CD4-positive, alpha-beta T cell treated with Interleukin-6 at 100 ng/mL for 8 hours (primary cell): ENCODE measurements at regions not wholly inside any gene's neighbourhood (a gene's known extent, or its start where the extent isn't known, plus 50 kb on each side); places are given as distances from the start of the nearest gene placed in this dataset.
"Not testable (repeated sequence)": the region's sequence is repeated elsewhere in the genome, so short reads cannot be mapped to it uniquely, and the experiment has no call there.

Experiments
- DNase-seq: peaks from one replicate; pipeline ENCODE4 v3.0.0-alpha.2; 2020; ENCODE audit warnings: mixed read lengths, low spot score

DNA sequence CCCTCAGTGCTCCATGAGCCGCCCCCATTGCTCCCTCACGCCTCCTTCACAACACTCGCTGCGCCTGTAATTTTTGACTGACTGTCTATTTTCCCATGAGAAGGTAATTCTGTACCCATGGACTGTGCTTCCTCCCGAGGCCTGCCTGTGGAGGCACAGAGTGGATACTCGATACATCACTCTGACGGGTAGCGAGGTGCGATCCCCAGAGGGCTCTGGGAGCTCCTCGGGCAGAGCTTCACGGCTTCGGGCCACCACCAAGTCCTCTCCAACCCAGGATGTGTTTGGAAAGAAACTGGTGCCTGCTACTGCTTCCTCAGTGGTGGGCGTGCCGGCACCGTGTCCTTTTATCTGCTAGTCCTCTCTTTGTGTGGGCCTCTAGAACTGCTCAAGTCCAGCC lies 108.6 kb upstream of the DLG1 start:
- no peak for DNase-seq

DNA sequence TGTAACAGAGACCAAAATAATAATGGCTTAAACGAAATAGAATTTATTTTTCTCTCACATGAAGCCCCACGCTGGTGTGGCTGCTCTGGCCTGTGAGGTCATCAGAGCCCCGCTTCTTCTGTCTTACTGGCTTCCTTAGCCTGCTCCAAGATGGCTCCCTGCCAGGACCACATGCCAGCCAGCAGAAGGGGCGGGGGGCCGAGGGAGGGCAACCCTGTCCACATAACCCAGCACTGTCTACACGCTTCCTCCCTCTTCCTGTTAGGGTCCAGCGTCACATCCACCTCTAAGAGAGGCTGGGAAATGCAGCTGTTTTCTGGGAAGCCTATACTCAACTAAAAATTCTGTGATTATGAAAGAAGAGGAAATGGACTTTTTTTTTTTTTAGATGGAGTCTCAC lies 107.9 kb upstream of the DLG1 start:
- DNase-seq = no peak

DNA sequence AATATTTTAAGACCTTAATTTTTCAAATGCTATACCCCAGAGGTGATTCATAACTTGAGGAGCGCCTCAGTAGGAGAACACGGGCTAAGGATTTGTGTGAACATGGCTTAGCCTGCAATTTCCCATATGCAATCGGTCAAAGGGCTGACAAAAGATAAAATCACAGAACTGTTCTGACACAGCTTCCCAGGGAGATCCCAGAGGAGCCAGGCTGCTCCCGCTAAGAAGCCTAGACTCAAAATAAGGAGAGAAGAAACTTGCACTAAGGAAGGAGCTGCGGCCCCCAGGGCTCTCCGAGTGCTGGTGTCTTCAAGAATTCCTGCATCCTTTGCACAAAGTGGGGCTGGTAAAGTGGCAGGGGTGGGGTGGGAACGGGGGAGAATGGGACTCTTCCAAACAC lies 106.3 kb upstream of the DLG1 start:
- no peak for DNase-seq

DNA sequence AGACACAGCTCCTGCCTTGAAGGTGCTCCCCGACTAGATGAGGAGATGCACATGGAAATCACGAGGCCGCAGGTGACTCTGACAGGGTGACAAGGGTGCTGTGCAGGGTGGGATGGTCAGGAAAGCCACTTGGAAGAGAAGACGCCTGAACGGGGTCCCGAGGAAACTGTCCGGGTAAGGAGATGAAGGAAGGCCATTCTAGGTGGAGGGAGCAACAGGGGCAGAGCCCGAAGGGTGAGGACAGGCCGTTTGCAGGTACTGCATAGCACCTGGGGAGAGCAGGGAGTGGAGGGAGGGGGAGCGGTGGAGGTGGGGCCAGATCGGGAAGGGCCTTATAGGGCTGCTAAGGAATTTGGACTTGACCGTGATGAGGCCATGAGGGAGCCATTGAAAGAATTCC lies 105.6 kb upstream of the DLG1 start:
- no peak for DNase-seq

DNA sequence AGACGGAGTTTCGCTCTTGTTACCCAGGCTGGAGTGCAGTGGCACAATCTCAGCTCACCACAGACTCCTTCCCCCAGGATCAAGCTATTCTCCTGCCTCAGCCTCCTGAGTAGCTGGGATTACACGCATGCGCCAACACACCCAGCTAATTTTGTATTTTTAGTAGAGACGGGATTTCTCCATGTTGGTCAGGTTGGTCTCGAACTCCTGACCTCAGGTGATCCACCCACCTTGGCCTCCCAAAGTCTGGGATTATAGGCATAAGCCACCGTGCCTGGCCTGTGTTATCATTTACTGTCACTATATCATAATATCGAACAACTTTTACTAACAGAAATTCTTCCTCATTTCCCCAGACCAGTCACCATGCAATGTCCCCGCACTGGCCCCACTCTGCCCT lies 104.0 kb upstream of the DLG1 start:
- not testable (repeated sequence) for DNase-seq

DNA sequence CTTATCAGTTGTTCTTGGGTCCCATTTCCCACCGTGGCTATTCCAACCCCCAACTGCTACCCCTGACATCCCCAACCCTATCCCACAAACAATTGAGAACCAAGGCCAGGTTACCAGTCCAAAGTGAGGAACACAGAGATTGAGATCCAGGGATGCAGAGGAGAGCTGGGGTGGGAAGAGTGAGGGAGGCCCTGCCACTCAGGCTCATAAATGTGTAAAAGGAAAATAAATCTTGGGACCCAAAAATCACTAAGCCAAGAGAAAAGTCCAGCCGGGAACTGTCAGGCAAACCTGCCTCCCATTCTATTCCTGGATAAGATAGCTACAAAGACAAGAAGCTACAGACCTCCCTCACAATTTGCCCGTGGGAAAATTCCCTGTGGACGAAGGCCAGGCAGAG lies 101.1 kb upstream of the DLG1 start:
- DNase-seq = no peak

DNA sequence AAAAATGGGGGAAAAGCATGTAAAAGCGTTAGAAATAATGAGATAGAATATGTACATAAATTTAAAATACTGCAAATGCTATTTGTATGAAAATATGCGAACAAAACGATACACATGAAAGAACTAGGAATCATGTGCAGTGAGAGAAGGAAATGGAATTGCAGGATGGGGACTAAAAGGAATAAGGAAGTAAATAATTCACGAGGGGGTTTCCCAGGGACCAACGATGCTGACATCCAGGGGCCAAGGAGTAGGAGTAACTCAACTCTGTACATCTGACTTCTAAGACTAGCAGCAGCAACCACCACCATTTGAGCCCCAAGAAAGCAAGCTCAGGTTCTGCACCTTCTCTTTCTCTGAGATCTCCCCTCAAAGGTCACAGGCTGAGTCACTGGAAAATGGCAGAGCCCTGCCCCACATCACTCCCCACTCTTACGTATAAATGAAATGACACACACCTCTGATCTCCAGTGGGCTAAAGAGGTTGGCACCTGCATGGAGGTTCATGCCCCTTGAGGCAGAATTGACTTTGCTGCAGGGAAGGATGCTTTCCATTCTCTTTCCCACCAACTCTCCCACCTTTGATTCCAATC lies 100.0 kb upstream of the DLG1 start:
- DNase-seq = no peak

DNA sequence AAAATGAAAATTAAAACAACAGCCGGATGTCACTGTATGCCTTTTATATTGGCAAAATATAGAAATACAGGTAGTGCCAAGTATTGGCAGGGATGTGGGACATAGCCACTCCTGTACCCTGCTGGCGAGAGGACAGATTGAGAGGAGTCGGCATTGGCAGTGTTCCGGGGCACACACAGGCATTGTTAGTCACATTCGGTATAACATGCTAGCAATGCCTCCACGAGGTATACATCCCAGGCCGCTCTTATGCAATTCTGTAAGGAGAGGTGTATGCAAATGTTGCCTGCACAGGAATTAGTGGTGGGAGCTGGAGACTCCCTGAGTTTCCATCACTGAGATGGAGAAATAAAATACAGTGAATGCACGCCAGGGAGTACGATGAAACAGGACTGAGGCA lies 99.4 kb upstream of the DLG1 start:
- DNase-seq = no peak

DNA sequence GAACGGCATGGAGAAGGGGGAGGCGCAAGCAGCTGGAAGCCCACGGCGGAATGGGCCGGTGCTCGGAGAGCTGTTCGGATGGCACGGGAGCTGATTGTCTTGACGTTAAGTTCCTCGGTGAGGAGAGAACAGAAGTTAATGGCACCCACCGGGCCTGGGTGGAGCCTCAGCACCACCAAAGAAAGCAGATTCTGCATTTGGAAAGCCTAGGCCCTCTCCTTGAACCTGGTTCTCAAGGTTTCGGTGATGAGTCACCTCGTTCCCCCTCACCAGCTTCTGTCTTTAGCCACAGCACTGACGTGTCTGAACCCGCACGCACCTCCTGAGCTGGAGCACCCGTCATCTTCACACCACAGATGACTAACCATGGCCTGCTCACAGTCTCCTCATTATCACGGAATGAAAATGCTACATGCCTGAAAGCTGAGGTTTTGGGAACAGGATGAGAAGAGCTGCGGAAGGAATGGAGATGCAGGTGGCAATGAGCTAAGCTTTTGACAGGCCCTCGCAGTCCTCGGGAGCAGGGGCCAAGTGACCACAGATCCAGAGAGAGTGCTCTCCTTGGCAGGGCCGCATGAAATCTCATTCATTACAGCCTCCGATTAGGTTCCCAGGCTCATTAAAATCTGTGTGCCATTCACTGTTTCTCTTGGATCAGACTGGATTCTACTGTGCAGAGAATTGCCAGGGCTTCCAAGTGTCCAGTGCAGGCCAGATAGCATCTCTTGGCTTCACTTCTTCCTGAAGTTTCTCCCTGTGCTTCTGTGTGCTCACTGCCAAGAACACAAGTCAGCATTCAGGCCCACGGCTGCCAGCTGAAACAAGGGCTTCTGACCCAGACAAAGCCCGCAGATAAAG lies 96.3 kb upstream of the DLG1 start:
- DNase-seq = peak; percentile 24

DNA sequence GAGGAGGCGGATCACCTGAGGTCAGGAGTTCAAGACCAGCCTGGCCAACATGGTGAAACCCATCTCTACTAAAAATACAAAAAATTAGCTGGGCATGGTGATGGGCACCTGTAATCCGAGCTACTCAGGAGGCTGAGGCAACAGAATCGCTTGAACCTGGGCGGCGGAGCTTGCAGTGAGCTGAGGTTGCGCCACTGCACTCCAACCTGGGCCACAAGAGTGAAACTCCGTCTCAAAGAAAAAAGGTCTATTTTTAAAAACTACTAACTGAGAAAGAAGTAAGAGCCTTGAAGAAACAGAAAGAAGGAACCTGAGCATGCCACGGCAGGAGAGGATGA lies 95.7 kb upstream of the DLG1 start:
- DNase-seq = not testable (repeated sequence)

DNA sequence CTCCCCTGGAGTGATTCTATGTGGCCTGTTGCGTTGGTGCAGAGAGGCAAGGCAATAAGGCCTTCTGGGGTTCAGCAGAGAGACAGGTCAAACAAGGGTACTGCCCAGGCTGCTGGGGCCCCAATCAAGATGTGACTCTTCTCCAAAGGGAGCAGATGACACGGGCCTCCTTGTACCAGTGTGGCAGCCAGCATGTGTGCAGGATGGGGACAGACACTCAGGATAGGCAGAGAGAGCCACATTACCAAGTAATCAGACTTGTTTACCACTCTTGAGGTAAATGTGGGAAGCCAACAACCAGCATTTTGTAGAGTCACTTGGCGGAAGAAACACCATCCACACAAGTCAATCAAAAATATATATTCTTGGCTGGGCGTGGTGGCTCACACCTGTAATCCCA lies 95.3 kb upstream of the DLG1 start:
- DNase-seq = no peak

DNA sequence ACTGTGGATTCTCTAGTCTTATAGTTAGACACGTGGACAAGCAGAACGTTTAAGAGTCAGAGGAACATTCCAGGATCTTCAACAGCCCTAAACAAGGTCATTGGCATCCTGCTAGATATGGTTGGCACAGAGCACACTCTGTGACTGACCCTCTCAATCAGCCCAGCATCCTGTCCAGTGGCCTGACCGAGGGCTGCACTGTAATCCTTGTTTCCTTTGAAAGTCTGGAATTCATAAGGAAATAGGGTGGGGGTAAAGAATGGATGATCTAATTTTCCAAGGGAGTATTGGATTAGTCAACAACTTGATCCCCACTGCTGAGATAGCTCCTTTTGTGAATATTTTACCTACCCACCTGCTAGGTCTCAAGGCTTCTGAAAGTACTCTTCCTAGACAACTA lies 94.5 kb upstream of the DLG1 start:
- DNase-seq = no peak

DNA sequence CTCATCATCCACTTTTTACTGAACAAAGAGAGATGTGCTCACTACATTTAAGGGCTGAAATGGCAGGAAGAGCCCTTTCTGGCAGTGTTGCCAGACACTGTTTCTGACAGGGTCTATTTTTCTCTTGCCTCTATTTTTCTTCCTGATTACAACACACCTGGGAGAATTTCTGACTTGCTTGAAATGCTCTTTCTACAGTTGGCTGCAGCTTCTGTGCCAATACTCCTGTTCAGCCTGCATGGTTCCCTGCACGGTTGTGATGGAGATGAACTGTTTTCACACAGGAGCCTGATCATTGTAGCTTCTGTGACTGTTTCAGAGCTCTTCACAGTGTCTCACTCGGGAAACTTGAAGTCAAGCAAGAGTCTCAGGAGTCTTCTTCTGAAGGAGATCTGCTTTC lies 83.0 kb upstream of the DLG1 start:
- no peak for DNase-seq

DNA sequence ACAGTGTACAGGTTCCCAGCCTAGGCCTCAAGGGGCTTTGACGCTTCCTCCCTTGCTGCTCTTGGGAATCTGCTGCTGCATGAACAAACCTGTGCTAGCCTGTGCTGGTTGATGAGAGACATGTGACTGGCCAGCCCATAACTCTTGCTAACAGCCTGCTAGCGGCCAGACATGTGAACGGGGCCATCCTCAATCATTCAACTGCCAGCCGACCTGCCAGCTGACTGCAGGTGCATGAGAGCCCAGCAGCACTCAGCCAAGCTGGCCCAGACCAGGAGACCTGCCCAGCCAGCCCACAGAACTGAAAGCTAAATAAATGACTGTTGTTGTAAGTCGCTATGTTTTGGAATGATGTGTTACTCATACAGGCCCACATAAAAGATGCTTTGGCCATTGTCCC lies 82.4 kb upstream of the DLG1 start:
- DNase-seq = no peak

DNA sequence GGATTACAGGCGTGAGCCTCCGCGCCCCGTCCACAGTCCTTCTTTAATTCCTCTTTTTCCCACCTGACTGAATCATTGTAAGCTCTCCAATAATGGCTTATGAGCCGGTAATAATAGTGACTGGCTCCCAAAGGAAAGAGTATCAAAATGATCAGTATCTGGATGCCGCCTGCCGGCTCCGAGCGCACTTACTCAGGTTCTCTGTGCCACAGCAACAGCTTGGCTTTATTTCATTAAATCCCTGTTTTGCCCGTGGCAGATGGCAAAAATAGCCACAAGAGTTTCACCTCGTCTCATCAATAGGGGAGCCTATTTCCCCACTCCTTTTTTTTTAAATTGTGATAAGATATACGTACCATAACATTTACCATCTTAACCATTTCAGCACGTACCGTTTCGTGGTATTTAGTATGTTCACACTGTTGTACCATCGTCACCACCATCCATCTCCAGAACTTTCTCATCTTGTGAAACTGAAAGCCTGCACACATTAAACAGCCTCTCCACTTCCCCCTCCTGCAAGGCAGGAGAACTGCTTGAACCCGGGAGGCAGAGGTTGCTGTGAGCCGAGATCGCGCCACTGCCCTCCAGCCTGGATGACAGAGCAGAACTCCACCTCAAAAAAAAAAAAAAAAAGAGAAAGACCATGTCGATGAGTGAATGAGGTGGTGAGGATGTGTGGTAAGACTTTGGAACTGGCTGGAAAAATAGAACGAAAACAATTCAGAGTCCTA lies 80.7 kb upstream of the DLG1 start:
- DNase-seq = no peak

DNA sequence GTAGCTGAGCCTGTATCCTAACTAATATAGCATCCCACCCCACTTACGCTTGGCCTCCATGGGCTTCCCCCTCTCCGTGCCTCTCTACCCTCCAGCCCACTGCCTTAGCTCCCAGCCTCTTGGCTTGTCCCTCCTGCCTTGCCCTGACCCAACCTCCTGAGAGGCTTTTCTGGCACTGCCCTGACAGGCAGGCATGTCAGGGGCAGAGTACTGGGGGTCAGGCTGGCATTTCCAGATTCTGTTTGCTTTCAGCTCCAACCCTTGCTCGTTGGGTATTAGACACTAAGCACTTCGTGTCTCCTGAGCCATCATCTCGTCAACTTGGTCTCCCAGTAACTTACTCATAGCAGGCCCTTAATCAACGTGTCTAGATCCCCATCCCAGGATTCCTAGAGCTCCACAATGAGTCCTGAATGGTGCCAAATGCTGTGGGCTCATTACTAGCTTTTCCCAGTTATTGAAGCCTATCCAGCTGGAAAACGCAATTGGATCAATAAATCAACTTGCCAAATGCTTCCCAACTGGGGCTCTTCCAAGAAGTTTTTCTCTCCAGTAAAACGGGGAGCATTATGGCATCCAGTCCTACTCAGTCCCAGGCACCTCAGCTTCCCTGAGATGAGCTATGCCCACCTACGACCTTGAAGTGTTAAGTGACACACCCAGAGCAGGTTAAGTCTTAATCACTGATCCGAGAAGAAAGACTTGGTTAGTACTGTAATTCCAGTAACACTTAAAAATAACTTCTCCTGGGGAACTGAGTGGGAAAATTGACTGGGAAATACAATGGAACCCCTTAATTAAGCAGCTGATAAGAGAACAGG lies 78.5 kb upstream of the DLG1 start:
- no peak for DNase-seq

DNA sequence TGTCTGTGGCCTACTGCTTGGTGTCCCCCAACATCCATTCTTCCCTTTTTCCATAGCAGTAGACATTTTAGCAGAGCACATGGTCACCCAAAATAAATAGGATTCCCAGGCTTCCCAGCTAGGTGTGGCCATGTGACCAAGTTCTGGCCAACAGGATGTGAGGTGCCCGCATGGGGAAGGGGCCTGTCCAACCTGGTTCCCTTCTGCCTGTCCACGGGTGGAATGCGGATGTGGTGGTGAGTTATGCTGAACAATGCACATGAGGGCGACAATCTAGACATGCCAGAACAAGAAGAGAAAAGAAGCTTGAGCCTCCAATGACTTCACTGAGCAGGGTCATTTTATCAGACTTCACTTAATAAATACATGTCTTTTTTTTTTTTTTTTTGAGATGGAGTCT lies 77.6 kb upstream of the DLG1 start:
- DNase-seq = no peak

DNA sequence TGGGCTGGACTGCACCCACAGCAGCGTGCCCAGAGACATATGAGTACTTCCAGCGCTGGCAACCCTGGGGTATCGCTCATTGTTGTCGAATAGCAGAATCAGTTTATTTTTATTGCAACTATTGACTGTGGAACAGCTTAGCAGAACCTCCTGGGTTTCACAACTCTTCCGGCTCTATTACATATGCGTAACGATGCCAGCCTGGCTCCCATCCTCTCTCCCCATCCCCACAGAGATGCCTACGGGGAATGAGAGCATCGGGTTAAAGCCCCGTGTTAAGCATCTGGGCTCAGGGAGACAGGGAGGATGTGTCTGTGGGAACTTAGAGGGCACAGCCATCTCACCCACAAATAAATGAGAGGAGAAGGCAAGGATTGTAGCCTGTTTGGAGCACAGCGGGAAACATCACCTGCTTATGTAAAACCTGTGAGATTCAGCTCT lies 76.6 kb upstream of the DLG1 start:
- no peak for DNase-seq

DNA sequence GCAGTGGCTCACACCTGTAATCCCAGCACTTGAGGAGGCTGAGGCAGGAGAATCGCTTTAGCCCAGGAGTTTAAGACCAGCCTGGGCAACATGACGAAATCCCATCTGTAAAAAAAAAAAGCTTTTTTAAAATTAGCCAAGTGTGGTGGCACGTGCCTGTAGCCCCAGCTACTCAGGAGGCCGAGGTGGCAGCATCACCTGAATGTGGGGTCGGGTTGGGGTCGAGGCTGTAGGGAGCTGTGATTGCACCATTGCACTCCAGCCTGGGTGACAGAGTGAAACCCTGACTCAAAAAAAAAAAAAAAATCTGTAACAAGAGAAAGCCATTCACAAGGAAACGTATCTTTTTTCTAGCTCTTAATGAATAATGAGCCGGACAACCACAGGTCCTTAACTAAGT lies 74.7 kb upstream of the DLG1 start:
- no peak for DNase-seq

DNA sequence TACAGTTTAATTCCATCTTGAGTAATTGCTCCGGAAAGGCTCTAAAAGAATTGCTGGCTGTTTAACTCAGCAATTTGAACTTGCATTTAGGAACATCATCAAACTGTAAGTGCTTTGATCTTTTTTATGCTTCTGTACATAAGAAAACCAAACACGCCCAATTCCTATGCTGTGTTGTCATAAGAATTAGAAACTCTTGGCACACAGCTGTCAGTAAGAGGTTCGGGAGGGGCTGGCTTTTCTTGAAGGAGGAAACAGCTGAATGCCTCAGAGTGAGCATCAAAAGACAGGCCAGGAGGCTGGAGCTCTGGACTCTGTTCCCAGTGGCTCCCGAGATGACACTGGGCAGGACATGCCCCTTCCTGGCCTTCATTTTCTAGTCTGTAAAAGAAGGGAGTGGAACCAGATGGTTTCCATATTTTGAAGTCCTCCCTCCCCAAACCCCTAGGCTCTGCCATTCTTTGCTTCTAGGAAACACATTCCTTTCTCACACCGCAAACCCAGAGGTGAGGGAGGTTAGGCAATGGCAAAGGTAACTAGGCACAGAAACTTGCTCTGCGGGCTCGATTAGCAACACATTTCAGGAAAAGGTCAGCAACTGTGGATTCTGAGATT lies 73.7 kb upstream of the DLG1 start:
- DNase-seq = no peak

DNA sequence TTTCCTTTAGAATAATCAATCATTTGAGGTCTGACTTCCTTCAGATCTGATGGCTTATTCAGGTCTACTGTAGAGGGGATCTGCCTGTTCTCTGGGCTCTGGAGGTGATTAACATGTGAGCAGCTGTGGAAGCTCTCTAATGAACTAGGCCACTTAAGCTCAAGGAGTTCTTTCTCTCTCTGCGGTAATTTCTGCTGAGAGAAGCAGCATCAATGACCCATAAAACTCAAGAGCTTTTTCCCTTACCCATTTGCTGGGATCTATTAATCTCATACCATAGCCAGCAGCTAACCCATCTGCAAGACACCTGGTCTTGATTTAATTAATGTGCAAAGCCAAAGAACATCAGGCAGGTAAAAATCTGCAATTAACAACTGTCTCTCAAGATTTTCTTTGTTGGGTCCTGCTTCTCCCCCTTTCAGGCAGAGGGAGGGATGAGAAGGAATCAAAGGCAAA lies 73.2 kb upstream of the DLG1 start:
- DNase-seq = no peak

DNA sequence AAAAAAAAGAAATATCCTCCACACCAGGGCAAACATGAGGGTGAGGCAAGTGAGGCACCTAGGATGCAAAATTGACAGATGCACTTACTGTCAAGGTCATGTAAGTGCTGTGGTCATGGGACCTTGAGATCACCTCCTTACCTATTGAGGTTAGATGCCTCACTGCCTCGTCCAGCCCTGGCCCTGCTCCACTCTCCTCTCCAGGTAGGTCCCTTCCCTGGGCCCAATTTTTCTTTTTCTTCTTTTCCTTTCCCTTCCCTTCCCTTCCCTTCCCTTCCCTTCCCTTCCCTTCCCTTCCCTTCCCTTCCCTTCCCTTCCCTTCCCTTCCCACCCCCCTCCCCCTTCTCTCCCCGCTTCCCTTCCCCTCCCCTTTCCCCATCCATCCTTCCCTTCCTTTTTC lies 71.1 kb upstream of the DLG1 start:
- DNase-seq = no peak
